Dermis blood vessel endothelial cell (primary cell): ENCODE measurements at regions not wholly inside any gene's neighbourhood (a gene's known extent, or its start where the extent isn't known, plus 50 kb on each side); places are given as distances from the start of the nearest gene placed in this dataset.

Experiments
- DNase-seq: peaks from one replicate; pipeline ENCODE4 v3.0.0; 2010

GRCh38 chr2:156647377-156648010, 211.3 kb downstream of the GPD2 start:
- no peak for DNase-seq

GRCh38 chr2:156648522-156648921, 212.3 kb downstream of the GPD2 start:
- DNase-seq: no peak

GRCh38 chr2:156649596-156649995, 213.4 kb downstream of the GPD2 start:
- no peak for DNase-seq

GRCh38 chr2:156652691-156653090, 216.5 kb downstream of the GPD2 start:
- no peak for DNase-seq

- no peak for DNase-seq
These were observed 217.5 kb downstream of the GPD2 start for GRCh38 chr2:156653675-156654074.

GRCh38 chr2:156657809-156658208, 221.6 kb downstream of the GPD2 start:
- no peak for DNase-seq

GRCh38 chr2:156659694-156660093, 223.5 kb downstream of the GPD2 start:
- no peak for DNase-seq

- DNase-seq: no peak
These were observed 227.7 kb downstream of the GPD2 start for GRCh38 chr2:156663757-156664409.

- DNase-seq: no peak
These were observed 230.1 kb downstream of the GPD2 start for GRCh38 chr2:156666130-156666785.

- no peak for DNase-seq
These were observed 233.9 kb downstream of the GPD2 start for GRCh38 chr2:156670104-156670503.

GRCh38 chr2:156671706-156672361, 235.7 kb downstream of the GPD2 start:
- DNase-seq: no peak

GRCh38 chr2:156672556-156673332, 236.6 kb downstream of the GPD2 start:
- no peak for DNase-seq

GRCh38 chr2:156673333-156673615, 237.1 kb downstream of the GPD2 start:
- DNase-seq: no peak

- DNase-seq: no peak
These were observed 237.8 kb downstream of the GPD2 start for GRCh38 chr2:156673981-156674380.

GRCh38 chr2:156675896-156676295, 239.7 kb downstream of the GPD2 start:
- DNase-seq: no peak

GRCh38 chr2:156679820-156680219, 243.6 kb downstream of the GPD2 start:
- DNase-seq: no peak

- no peak for DNase-seq
These were observed 244.1 kb downstream of the GPD2 start for GRCh38 chr2:156680266-156680665.

- DNase-seq: no peak
These were observed 250.9 kb downstream of the GPD2 start for GRCh38 chr2:156687126-156687525.

- no peak for DNase-seq
These were observed 251.5 kb downstream of the GPD2 start for GRCh38 chr2:156687715-156688114.

GRCh38 chr2:156689939-156690338, 253.8 kb downstream of the GPD2 start:
- no peak for DNase-seq

GRCh38 chr2:156691014-156691413, 254.8 kb downstream of the GPD2 start:
- DNase-seq: no peak

- DNase-seq: no peak
These were observed 258.8 kb downstream of the GPD2 start for GRCh38 chr2:156695020-156695419.

- no peak for DNase-seq
These were observed 259.4 kb downstream of the GPD2 start for GRCh38 chr2:156695595-156695994.
